Breast epithelium (tissue), 3 donors: ENCODE measurements at regions not wholly inside any gene's neighbourhood (a gene's known extent, or its start where the extent isn't known, plus 50 kb on each side); places are given as distances from the start of the nearest gene placed in this dataset.

Source experiments
- POLR2A ChIP-seq: fragments of 450-650 bp; IDR thresholded peaks from one replicate; pipeline ENCODE4 v1.6.1; 2016; ENCODE audit warnings: antibody characterized with exemption, mild to moderate bottlenecking, moderate library complexity
- POLR2AphosphoS5 ChIP-seq, 3 donors: sonication (generic); formaldehyde crosslinking; IDR thresholded peaks; one replicate each; pipeline ENCODE4 v1.6.1; 2017; ENCODE audit warnings: antibody characterized with exemption in 3 of 3
- TF ChIP-seq, protein P1 (sequence below), 3 donors: fragments of 450-650 bp; IDR thresholded peaks; one replicate each; pipeline ENCODE4 v1.5.1; 2016 to 2017; ENCODE audit warnings: antibody characterized with exemption in 3 of 3, mild to moderate bottlenecking in 3 of 3, moderate library complexity in 3 of 3

DNA sequence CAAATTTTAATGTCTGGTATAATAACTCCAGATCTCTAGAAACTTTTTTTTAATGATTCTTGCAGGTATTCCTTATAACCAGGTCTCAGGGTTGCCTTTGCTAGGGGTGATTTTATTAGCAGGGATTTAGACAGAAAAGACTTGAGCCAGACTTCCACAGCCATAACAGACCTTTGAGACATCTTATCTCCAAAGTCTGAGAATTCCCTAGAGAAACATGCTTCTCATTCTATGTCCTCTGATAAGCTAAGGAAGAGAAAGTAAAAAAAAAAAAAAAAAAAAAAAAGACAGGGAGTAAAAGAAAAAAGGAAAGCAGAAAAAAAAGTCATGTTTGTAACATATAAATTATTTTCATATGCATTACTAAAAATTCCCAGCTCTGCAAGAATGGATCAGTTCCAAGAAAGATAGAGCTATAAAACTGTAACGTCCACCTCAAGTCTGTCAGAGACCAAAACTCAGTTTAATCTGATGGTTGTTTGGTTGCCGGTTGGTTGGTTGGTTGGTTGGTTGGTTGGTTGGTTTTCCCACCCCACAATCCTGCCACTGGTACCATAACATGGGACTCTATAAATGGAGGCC is 153.8 kb downstream of the COL6A3 start:
- TF ChIP-seq, protein P1, sequence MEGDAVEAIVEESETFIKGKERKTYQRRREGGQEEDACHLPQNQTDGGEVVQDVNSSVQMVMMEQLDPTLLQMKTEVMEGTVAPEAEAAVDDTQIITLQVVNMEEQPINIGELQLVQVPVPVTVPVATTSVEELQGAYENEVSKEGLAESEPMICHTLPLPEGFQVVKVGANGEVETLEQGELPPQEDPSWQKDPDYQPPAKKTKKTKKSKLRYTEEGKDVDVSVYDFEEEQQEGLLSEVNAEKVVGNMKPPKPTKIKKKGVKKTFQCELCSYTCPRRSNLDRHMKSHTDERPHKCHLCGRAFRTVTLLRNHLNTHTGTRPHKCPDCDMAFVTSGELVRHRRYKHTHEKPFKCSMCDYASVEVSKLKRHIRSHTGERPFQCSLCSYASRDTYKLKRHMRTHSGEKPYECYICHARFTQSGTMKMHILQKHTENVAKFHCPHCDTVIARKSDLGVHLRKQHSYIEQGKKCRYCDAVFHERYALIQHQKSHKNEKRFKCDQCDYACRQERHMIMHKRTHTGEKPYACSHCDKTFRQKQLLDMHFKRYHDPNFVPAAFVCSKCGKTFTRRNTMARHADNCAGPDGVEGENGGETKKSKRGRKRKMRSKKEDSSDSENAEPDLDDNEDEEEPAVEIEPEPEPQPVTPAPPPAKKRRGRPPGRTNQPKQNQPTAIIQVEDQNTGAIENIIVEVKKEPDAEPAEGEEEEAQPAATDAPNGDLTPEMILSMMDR (IDR thresholded peaks at IDR 0.05), result no peak
- TF ChIP-seq POLR2AphosphoS5 (IDR thresholded peaks at IDR 0.05), result no peak
- TF ChIP-seq POLR2A, result no peak
